Omental fat pad (tissue), 3 donors: ENCODE measurements at regions not wholly inside any gene's neighbourhood (a gene's known extent, or its start where the extent isn't known, plus 50 kb on each side); places are given as distances from the start of the nearest gene placed in this dataset.

Experiments used
- ATAC-seq: fragments of 150-250 bp; one replicate; pipeline ENCODE4 v1.9.1; 2016; ENCODE audit warnings: mild to moderate bottlenecking, moderate library complexity; ENCODE audit not compliant: low FRiP score
- DNase-seq: peaks from one replicate; pipeline ENCODE4 v3.0.0-alpha.2; 2019; ENCODE audit warnings: low spot score
- CTCF ChIP-seq, 3 donors: fragments of 450-650 bp; IDR thresholded peaks; one replicate each; pipeline ENCODE4 v1.5.1; 2016 to 2017; ENCODE audit warnings: antibody characterized with exemption in 3 of 3, mild to moderate bottlenecking in 3 of 3, moderate library complexity in 2 of 3

GRCh38 chr2:234836271-234836670, 115.5 kb upstream of the SH3BP4 start:
- no peak for ATAC-seq
- no peak for DNase-seq
- TF ChIP-seq CTCF (IDR thresholded peaks at IDR 0.05): no peak

DNA sequence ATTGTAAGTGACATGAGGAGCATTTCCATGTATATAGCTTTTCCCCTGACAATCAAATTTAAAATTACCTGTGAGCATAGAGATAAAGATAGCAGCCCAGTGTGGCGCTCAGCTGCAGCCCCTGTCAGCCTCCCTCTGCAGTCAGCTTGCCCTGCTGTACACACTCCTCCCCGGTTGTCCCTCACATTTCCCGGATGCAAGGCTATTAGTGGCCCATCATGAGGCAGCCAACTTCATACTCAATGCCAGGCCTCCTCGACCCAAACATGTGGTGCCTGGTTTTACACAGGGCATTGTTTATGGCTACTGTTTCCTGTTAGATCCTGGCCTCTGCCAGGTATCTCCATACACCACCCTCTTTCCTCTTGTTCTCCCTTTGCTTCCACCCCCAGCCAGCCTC, 116.1 kb upstream of the SH3BP4 start:
- no peak for DNase-seq
- ATAC-seq: no peak
- TF ChIP-seq CTCF (IDR thresholded peaks at IDR 0.05): no peak

- no peak for TF ChIP-seq CTCF (IDR thresholded peaks at IDR 0.05)
- DNase-seq (no peak), ATAC-seq (no peak)
Measured at GRCh38 chr2:234834228-234834923, 117.4 kb upstream of the SH3BP4 start.

DNA sequence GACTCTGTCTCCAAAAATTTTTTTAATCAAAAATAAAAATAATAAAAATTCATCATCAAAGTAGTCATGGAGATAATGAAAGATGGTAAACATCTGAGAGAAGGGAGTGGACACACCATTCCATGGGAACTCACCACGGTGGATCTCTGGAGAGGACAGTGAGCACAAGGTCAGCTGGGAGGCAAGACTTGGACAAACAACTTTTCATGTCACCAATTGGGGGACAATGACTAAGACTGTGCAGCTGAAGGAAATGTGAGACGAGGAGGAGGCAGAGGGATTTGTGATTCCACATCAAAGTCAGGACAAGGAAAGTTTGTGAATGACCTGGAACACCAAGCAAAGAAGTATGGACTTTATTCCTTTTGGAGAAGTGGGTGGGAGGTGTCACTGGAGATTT, 121.0 kb upstream of the SH3BP4 start:
- no peak for TF ChIP-seq CTCF (IDR thresholded peaks at IDR 0.05)
- no peak for DNase-seq
- no peak for ATAC-seq

- DNase-seq (no peak), ATAC-seq (no peak)
- no peak for TF ChIP-seq CTCF (IDR thresholded peaks at IDR 0.05)
Measured at GRCh38 chr2:234829074-234829455, 122.8 kb upstream of the SH3BP4 start.

- ATAC-seq (no peak), DNase-seq (no peak)
- no peak for TF ChIP-seq CTCF (IDR thresholded peaks at IDR 0.05)
Measured at GRCh38 chr2:234828382-234829073, 123.3 kb upstream of the SH3BP4 start.
